Endometrium (tissue), 2 donors: ENCODE measurements at regions not wholly inside any gene's neighbourhood (a gene's known extent, or its start where the extent isn't known, plus 50 kb on each side); places are given as distances from the start of the nearest gene placed in this dataset.

Experiments
- FAIRE-seq: peaks from 2 replicates; lab custom pipeline; 2012; peaks lifted over from hg19 to GRCh38; lab: Jason Lieb, UNC
- donor health status: control.
- donor health status: control.

- FAIRE-seq: no peak
These were observed 120.7 kb upstream of the LINGO1 start for GRCh38 chr15:77753281-77753873.

- no peak for FAIRE-seq
These were observed 117.4 kb upstream of the LINGO1 start for GRCh38 chr15:77749998-77750540.

- no peak for FAIRE-seq
These were observed 116.7 kb upstream of the LINGO1 start for GRCh38 chr15:77749236-77749997.

GRCh38 chr15:77748078-77749064, 115.7 kb upstream of the LINGO1 start:
- FAIRE-seq: no peak

- no peak for FAIRE-seq
These were observed 114.7 kb upstream of the LINGO1 start for GRCh38 chr15:77747175-77748077.

- no peak for FAIRE-seq
These were observed 113.8 kb upstream of the LINGO1 start for GRCh38 chr15:77746254-77747174.

- no peak for FAIRE-seq
These were observed 111.7 kb upstream of the LINGO1 start for GRCh38 chr15:77744398-77744797.

GRCh38 chr15:77742570-77742969, 109.9 kb upstream of the LINGO1 start:
- no peak for FAIRE-seq

- FAIRE-seq: no peak
These were observed 109.4 kb upstream of the LINGO1 start for GRCh38 chr15:77742127-77742526.

GRCh38 chr15:77741106-77741505, 108.4 kb upstream of the LINGO1 start:
- no peak for FAIRE-seq

- FAIRE-seq: no peak
These were observed 107.1 kb upstream of the LINGO1 start for GRCh38 chr15:77739591-77740378.

- no peak for FAIRE-seq
These were observed 106.0 kb upstream of the LINGO1 start for GRCh38 chr15:77738441-77739302.

GRCh38 chr15:77738038-77738370, 105.3 kb upstream of the LINGO1 start:
- no peak for FAIRE-seq

GRCh38 chr15:77737238-77738037, 104.7 kb upstream of the LINGO1 start:
- no peak for FAIRE-seq

GRCh38 chr15:77734306-77734705, 101.6 kb upstream of the LINGO1 start:
- no peak for FAIRE-seq

GRCh38 chr15:77733579-77734300, 101.0 kb upstream of the LINGO1 start:
- FAIRE-seq: no peak
